ENCODE measurements at regions not wholly inside any gene's neighbourhood (a gene's known extent, or its start where the extent isn't known, plus 50 kb on each side); places are given as distances from the start of the nearest gene placed in this dataset.

GRCh38 chr11:69906453-69906907 is 87.3 kb upstream of the FGF3 start:
- no peak for TF ChIP-seq CTCF (IDR thresholded peaks at IDR 0.05; ENCODE audit: insufficient read depth, low read length, poor library complexity, severe bottlenecking)
- no peak for TF ChIP-seq EZH2phosphoT487 (conservative IDR thresholded peaks at IDR 0.05; ENCODE audit: low read length)
